ENCODE measurements at regions not wholly inside any gene's neighbourhood (a gene's known extent, or its start where the extent isn't known, plus 50 kb on each side); places are given as distances from the start of the nearest gene placed in this dataset.

- Histone ChIP-seq H3K27me3 (no peaks in the 10 kb centered on the region), H3K4me3 (no peak overlapping the region), H3K36me3 (no peaks in the 10 kb centered on the region), H3K9me3 (no peaks in the 10 kb centered on the region), H3K4me1 (no peaks in the 10 kb centered on the region), H3K27ac (no peak overlapping the region)
- intact Hi-C loops (cut with DNase I; ENCODE audit: low total_unique reads): no loop called here
- no peak for DNase-seq
- TF ChIP-seq CTCF (IDR thresholded peaks at IDR 0.05): no peak
- no peak for TF ChIP-seq POLR2A (IDR thresholded peaks at IDR 0.05)
Measured at GRCh38 chr5:173718469-173718868, 102.0 kb upstream of the BOD1 start.

- Histone ChIP-seq H3K4me1 (no peaks in the 10 kb centered on the region), H3K4me3 (no peak overlapping the region), H3K36me3 (no peaks in the 10 kb centered on the region), H3K9me3 (no peaks in the 10 kb centered on the region), H3K27ac (no peak overlapping the region), H3K27me3 (no peaks in the 10 kb centered on the region)
- no peak for DNase-seq
- no peak for TF ChIP-seq POLR2A (IDR thresholded peaks at IDR 0.05)
- TF ChIP-seq CTCF (IDR thresholded peaks at IDR 0.05): no peak
- intact Hi-C loops (cut with DNase I; ENCODE audit: low total_unique reads): no loop called here
Measured at GRCh38 chr5:173719731-173720082, 103.3 kb upstream of the BOD1 start.

- Histone ChIP-seq H3K9me3 (no peaks in the 10 kb centered on the region), H3K27me3 (no peaks in the 10 kb centered on the region), H3K27ac (no peak overlapping the region), H3K4me3 (no peak overlapping the region), H3K36me3 (no peaks in the 10 kb centered on the region), H3K4me1 (no peaks in the 10 kb centered on the region)
- TF ChIP-seq POLR2A (IDR thresholded peaks at IDR 0.05): no peak
- TF ChIP-seq CTCF (IDR thresholded peaks at IDR 0.05): no peak
- intact Hi-C loops (cut with DNase I; ENCODE audit: low total_unique reads): no loop called here
- DNase-seq: no peak
Measured at GRCh38 chr5:173720286-173720952, 104.0 kb upstream of the BOD1 start.

GRCh38 chr5:173720953-173721600, 104.6 kb upstream of the BOD1 start:
- Histone ChIP-seq H3K9me3 (no peaks in the 10 kb centered on the region), H3K27me3 (no peaks in the 10 kb centered on the region), H3K4me1 (no peaks in the 10 kb centered on the region), H3K4me3 (no peak overlapping the region), H3K27ac (no peak overlapping the region), H3K36me3 (no peaks in the 10 kb centered on the region)
- DNase-seq: no peak
- TF ChIP-seq CTCF (IDR thresholded peaks at IDR 0.05): no peak
- no peak for TF ChIP-seq POLR2A (IDR thresholded peaks at IDR 0.05)
- intact Hi-C loops (cut with DNase I; ENCODE audit: low total_unique reads): no loop called here

- Histone ChIP-seq H3K27ac (no peak overlapping the region), H3K27me3 (no peaks in the 10 kb centered on the region), H3K9me3 (no peaks in the 10 kb centered on the region), H3K4me1 (no peaks in the 10 kb centered on the region), H3K4me3 (no peak overlapping the region), H3K36me3 (no peaks in the 10 kb centered on the region)
- intact Hi-C loops (cut with DNase I; ENCODE audit: low total_unique reads): no loop called here
- DNase-seq: no peak
- no peak for TF ChIP-seq CTCF (IDR thresholded peaks at IDR 0.05)
Measured at GRCh38 chr5:173721601-173722232, 105.3 kb upstream of the BOD1 start.
